ENCODE measurements at regions not wholly inside any gene's neighbourhood (a gene's known extent, or its start where the extent isn't known, plus 50 kb on each side); places are given as distances from the start of the nearest gene placed in this dataset.

DNA sequence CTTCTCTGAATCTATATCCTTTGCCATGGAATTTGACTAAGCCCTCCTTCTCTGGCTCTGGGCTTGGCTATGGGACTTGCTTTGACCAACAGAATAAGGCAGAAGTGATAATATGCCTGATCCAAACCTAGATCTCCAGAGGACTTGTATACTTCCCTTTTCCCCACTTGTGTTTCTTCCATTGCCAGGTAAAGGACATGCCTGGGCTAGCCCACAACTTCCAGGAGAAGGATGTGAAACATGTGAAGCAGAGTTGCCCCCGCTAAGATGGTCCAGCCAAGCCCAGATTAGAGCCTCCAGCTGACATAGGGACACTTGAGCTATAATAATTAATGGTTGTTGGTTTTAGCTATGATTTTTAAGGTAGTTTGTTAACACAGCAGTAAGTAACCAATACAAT lies 55.1 kb downstream of the FOXB1 start:
- peaks cover 6 to 16% (median 12%) of the 10 kb centered on the region in 3 experiments for H3K36me3 Mint-ChIP-seq (ENCODE audit: insufficient read depth in 1 of 3, low read depth in 3 of 3)
- H2BK20ac ChIP-seq (ENCODE audit: low read depth, low read length, poor library complexity, severe bottlenecking): no peak overlapping the region
- no peak overlapping the region for H3K14ac ChIP-seq (ENCODE audit: insufficient read depth, low read length)
- H3K79me2 ChIP-seq (ENCODE audit: insufficient read depth, low read length): no peaks in the 10 kb centered on the region
- H3K9me3 ChIP-seq (ENCODE audit: control insufficient read depth, low read depth, low read length): peaks cover 5% of the 10 kb centered on the region
- H3K4me3 Mint-ChIP-seq: no peak overlapping the region
- no peak overlapping the region for H2BK5ac ChIP-seq (ENCODE audit: insufficient read length, low read length)
- H4K91ac ChIP-seq (ENCODE audit: insufficient read length, low read depth, low read length): no peak overlapping the region
- WGBS (ENCODE audit: extremely low coverage, insufficient read length, low lambda C conversion rate): no CpG with 5 or more reads among the region's 1 CpG
- TF ChIP-seq, protein P1, sequence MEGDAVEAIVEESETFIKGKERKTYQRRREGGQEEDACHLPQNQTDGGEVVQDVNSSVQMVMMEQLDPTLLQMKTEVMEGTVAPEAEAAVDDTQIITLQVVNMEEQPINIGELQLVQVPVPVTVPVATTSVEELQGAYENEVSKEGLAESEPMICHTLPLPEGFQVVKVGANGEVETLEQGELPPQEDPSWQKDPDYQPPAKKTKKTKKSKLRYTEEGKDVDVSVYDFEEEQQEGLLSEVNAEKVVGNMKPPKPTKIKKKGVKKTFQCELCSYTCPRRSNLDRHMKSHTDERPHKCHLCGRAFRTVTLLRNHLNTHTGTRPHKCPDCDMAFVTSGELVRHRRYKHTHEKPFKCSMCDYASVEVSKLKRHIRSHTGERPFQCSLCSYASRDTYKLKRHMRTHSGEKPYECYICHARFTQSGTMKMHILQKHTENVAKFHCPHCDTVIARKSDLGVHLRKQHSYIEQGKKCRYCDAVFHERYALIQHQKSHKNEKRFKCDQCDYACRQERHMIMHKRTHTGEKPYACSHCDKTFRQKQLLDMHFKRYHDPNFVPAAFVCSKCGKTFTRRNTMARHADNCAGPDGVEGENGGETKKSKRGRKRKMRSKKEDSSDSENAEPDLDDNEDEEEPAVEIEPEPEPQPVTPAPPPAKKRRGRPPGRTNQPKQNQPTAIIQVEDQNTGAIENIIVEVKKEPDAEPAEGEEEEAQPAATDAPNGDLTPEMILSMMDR (conservative IDR thresholded peaks at IDR 0.05): no peak
- H3K9me3 Mint-ChIP-seq: peaks cover 13 to 18% of the 10 kb centered on the region in 2 experiments
- no peak overlapping the region for H2BK12ac ChIP-seq (ENCODE audit: insufficient read length, low read depth, low read length)
- H3K18ac ChIP-seq (ENCODE audit: insufficient read length, low read depth, low read length): no peak overlapping the region
- no peak overlapping the region for H2BK120ac ChIP-seq (ENCODE audit: low read depth, low read length, poor library complexity, severe bottlenecking)
- no peaks in the 10 kb centered on the region for H3K79me1 ChIP-seq (ENCODE audit: insufficient read depth, low read depth, low read length, poor library complexity, severe bottlenecking)
- H3K27me3 Mint-ChIP-seq (ENCODE audit: low read depth): peaks cover 2% of the 10 kb centered on the region
- no peaks in the 10 kb centered on the region for H3K4me1 ChIP-seq (ENCODE audit: insufficient read depth, low read length)
- H3K56ac ChIP-seq (ENCODE audit: insufficient read length, low read depth, low read length): no peak overlapping the region
- no peak overlapping the region for H3K4me2 ChIP-seq (ENCODE audit: insufficient read depth, insufficient read length, low read length)
- no peak overlapping the region for H2AFZ ChIP-seq (ENCODE audit: low read length)
- H3K4ac ChIP-seq (ENCODE audit: low read depth, low read length): no peak overlapping the region
- H4K5ac ChIP-seq (ENCODE audit: insufficient read length, low read depth, low read length): no peak overlapping the region
- no peak overlapping the region for H3K27ac Mint-ChIP-seq
- no peak overlapping the region for H3K23ac ChIP-seq (ENCODE audit: insufficient read length, low read depth, low read length)
- no peak overlapping the region for H3K9ac ChIP-seq (ENCODE audit: extremely low read depth, insufficient read length, low read length)
- H3T11ph ChIP-seq (ENCODE audit: low read length): no peak overlapping the region
- no peak overlapping the region for H4K8ac ChIP-seq (replicated peaks; ENCODE audit: insufficient read length, low read depth, low read length)
- H3K27me3 ChIP-seq (ENCODE audit: insufficient read depth, low read length): no peaks in the 10 kb centered on the region
- no peaks in the 10 kb centered on the region; a peak in 1 of 4 replicates for H3K4me1 Mint-ChIP-seq
- no peak overlapping the region for H3K27ac ChIP-seq (ENCODE audit: insufficient read length, low read depth, low read length)
- H4K20me1 ChIP-seq (ENCODE audit: control insufficient read depth, insufficient read depth, insufficient read length): no peaks in the 10 kb centered on the region
- DNase-seq: no peak
- no peaks in the 10 kb centered on the region for H3K23me2 ChIP-seq (ENCODE audit: insufficient read length, low read depth, low read length, poor library complexity, severe bottlenecking)
- no peak overlapping the region for H2AK5ac ChIP-seq (ENCODE audit: insufficient read length, low read length)
- H2BK15ac ChIP-seq (ENCODE audit: low read depth, low read length): no peak overlapping the region

Measured in H9 (cell line).